T-helper 2 cell (primary cell): ENCODE measurements at regions not wholly inside any gene's neighbourhood (a gene's known extent, or its start where the extent isn't known, plus 50 kb on each side); places are given as distances from the start of the nearest gene placed in this dataset.

Experiments
- DNase-seq, 5 experiments: peaks; one replicate each; pipeline versions ENCODE4 v3.0.0 to v3.0.0-alpha.2; 2012 to 2022

GRCh38 chr4:110275871-110276270 lies 77.5 kb upstream of the ELOVL6 start:
- no peak for DNase-seq

- DNase-seq, result no peak
Measured at GRCh38 chr4:110271986-110272385, 73.6 kb upstream of the ELOVL6 start.

GRCh38 chr4:110270492-110271197 lies 72.2 kb upstream of the ELOVL6 start:
- no peak for DNase-seq

- no peak for DNase-seq
Measured at GRCh38 chr4:110268790-110269189, 70.4 kb upstream of the ELOVL6 start.

GRCh38 chr4:110268352-110268751 lies 69.9 kb upstream of the ELOVL6 start:
- DNase-seq, result peak in 1 of 5 experiments; percentile 66

- no peak for DNase-seq
Measured at GRCh38 chr4:110266136-110266535, 67.7 kb upstream of the ELOVL6 start.

- no peak for DNase-seq
Measured at GRCh38 chr4:110265001-110265400, 66.6 kb upstream of the ELOVL6 start.

GRCh38 chr4:110260299-110260698 lies 61.9 kb upstream of the ELOVL6 start:
- no peak for DNase-seq

- no peak for DNase-seq
Measured at GRCh38 chr4:110250023-110250387, 51.6 kb upstream of the ELOVL6 start.

GRCh38 chr4:110248831-110249253 lies 50.4 kb upstream of the ELOVL6 start:
- DNase-seq, result no peak
